HUES48 (cell line): ENCODE measurements at regions not wholly inside any gene's neighbourhood (a gene's known extent, or its start where the extent isn't known, plus 50 kb on each side); places are given as distances from the start of the nearest gene placed in this dataset.
A peak's percentile ranks its signal among the peaks of the same experiment; 100 is the strongest.

Experiments
- H3K27ac ChIP-seq: one replicate; pipeline ENCODE4 v1.7.0; 2013; ENCODE audit warnings: low read depth, low read length, inconsistent platforms
- H3K27me3 ChIP-seq: 2 replicates; pipeline ENCODE4 v1.6.1; 2013; ENCODE audit warnings: mild to moderate bottlenecking, low read length; ENCODE audit not compliant: control insufficient read depth, insufficient read depth
- H3K36me3 ChIP-seq: 2 replicates; pipeline ENCODE4 v1.6.1; 2013; ENCODE audit warnings: low read length; ENCODE audit not compliant: control insufficient read depth, insufficient read depth
- H3K4me1 ChIP-seq: 2 replicates; pipeline ENCODE4 v1.6.1; 2013; ENCODE audit warnings: mild to moderate bottlenecking, low read length; ENCODE audit not compliant: control insufficient read depth, insufficient read depth
- H3K4me3 ChIP-seq: 2 replicates; pipeline ENCODE4 v1.5.1; 2013; ENCODE audit warnings: mild to moderate bottlenecking, low read depth, low read length
- H3K9ac ChIP-seq: 2 replicates; pipeline ENCODE4 v1.6.1; 2013; ENCODE audit warnings: mild to moderate bottlenecking, low read depth, low read length, moderate library complexity
- H3K9me3 ChIP-seq: 2 replicates; pipeline ENCODE4 v1.6.1; 2013; ENCODE audit warnings: low read length; ENCODE audit not compliant: control insufficient read depth, insufficient read depth

DNA sequence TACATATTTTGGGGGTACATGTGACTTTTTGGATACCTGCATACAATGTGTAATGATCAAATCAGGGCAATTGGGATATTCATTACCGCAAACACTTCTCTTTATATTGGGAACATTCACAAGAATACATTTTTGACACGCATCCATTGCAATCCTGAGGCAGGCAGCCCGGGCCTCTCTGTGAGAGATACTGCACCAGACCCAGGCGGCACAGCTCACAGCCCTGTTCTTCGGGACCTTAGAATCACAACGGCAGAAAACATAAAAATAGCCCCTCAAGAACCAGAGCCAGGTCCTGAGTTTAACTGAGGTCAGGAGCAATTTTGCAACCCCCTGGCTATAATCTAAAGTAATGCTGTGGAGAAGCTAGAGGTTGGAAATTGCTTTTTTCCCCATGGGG lies 90.8 kb upstream of the PGBD5 start:
- Histone ChIP-seq H3K27ac (no peak overlapping the region), H3K27me3 (no peaks in the 10 kb centered on the region), H3K4me1 (peaks cover 35% of the 10 kb centered on the region), H3K9ac (no peak overlapping the region), H3K36me3 (no peaks in the 10 kb centered on the region), H3K4me3 (no peak overlapping the region), H3K9me3 (no peaks in the 10 kb centered on the region)

- Histone ChIP-seq H3K9me3 (no peaks in the 10 kb centered on the region), H3K9ac (no peak overlapping the region), H3K4me1 (peaks cover 35% of the 10 kb centered on the region), H3K36me3 (no peaks in the 10 kb centered on the region), H3K27me3 (no peaks in the 10 kb centered on the region), H3K4me3 (no peak overlapping the region), H3K27ac (peak overlapping the region; percentile 31)
These were observed 89.5 kb upstream of the PGBD5 start for GRCh38 chr1:230515451-230516145.

DNA sequence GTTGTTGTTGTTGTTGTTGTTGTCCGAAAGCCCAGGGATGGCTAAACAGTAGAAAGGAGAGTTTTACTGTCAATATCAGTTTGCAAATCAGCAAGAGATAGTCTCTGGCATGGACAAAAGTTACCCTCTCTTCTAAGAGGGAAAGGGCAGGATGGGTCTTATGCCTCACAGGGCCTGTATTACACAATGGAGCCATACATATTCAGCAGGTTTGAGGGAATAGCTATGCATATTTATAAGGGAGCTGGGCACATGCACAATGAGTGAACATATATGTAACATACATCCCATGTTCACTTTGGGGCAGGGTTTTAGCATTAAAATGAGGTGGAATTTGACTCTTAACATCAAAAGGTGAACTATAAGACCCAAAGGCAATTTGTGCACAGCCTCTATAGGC lies 84.4 kb upstream of the PGBD5 start:
- Histone ChIP-seq H3K4me1 (peaks cover 2% of the 10 kb centered on the region), H3K9me3 (no peaks in the 10 kb centered on the region), H3K27ac (no peak overlapping the region), H3K36me3 (no peaks in the 10 kb centered on the region), H3K4me3 (no peak overlapping the region), H3K27me3 (no peaks in the 10 kb centered on the region), H3K9ac (no peak overlapping the region)

DNA sequence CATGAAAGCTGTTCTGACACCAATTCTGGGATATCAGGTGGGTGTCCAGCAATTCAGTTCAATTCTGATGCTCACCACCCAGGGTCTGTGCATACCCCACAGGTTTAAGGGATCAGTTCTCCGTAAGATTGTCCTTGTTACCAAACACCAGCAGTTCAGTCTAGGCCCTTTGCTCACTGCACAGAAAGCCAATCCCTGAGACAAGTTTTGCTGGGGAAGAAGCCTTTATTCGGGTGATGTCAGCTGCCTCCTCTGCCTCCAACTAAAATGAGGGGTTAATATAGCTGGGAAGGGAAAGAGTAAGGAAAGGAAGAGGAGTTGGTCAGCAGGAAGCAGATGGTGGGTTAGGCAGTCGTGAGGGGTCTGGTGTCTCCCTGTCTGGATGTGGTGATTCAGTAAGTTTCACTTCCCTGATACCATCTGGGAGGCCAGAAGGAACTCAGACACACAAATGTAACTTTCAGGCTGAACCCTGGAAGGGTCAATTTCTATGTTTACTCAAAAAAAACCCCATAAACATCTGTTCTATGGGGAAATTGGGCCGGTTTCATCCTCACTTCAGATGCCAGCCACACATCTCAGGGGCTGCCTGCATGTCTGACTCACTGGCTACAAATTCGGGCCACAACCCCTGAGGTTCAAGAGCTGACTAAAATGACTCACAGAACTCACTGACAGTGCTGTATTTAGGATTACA lies 83.3 kb upstream of the PGBD5 start:
- Histone ChIP-seq H3K4me3 (no peak overlapping the region), H3K4me1 (no peaks in the 10 kb centered on the region), H3K27ac (no peak overlapping the region), H3K9ac (no peak overlapping the region), H3K9me3 (no peaks in the 10 kb centered on the region), H3K27me3 (no peaks in the 10 kb centered on the region), H3K36me3 (no peaks in the 10 kb centered on the region)

DNA sequence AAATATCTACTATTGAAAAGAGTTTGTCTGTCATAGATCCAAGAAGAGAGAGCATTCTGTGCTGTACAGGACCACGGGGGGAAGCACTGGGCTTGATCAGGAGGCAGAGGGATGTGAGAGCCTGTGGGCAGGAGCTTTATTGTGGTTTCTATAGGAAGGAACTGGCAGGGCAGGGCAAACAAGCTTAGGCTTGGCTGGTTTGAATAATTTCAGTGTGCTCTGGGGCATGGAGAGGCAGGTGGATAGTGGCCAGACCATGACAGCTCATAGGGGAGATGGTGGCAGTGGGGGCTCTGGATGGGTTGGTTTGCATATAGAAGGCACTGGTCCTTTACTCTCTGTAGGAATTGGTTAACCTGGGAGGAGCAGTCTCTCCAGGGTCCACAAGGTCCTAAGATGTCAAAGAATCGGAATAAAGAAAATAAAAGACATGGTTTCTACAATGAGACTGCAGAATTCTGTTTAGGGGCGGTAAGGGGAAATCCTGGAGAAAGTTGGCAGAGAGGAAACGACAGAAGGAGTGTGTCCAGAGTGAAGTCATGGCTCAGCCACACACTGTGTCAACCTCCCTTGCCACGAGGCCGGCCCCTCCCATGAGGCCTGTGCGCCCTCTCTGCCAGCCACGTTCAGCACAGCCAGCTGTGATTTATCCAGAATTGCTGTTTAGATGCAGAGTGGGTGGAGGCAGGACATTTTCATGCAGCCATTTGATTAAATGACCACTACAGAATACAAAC lies 81.7 kb upstream of the PGBD5 start:
- H3K9me3 ChIP-seq = no peaks in the 10 kb centered on the region
- H3K27me3 ChIP-seq = no peaks in the 10 kb centered on the region
- no peaks in the 10 kb centered on the region for H3K4me1 ChIP-seq
- H3K4me3 ChIP-seq = no peak overlapping the region
- no peaks in the 10 kb centered on the region for H3K36me3 ChIP-seq
- no peak overlapping the region for H3K9ac ChIP-seq
- H3K27ac ChIP-seq = no peak overlapping the region

- no peak overlapping the region for H3K9ac ChIP-seq
- no peaks in the 10 kb centered on the region for H3K9me3 ChIP-seq
- no peak overlapping the region for H3K27ac ChIP-seq
- no peaks in the 10 kb centered on the region for H3K4me1 ChIP-seq
- H3K27me3 ChIP-seq = no peaks in the 10 kb centered on the region
- no peak overlapping the region for H3K4me3 ChIP-seq
- H3K36me3 ChIP-seq = no peaks in the 10 kb centered on the region
These were observed 81.1 kb upstream of the PGBD5 start for GRCh38 chr1:230507236-230507635.

DNA sequence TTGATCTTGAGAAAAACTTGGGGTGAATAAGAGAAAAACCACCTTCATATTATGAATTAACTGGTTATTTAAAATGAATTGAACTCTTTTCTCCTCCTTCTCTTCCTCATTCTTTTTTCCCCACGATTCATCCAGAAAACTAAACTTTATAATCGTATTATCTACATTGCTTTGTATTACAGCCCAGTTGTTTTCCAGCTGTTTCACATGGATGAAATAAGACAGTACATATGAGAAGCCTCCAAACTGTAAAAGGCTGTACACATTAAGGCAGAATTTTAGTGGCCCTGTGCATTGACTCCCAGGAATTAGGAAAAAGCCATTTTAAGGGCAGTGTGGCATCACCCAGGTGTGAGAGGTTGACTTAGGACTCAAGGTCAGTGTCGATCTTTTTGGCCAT lies 80.3 kb upstream of the PGBD5 start:
- H3K27me3 ChIP-seq = no peaks in the 10 kb centered on the region
- H3K4me3 ChIP-seq = no peak overlapping the region
- no peak overlapping the region for H3K9ac ChIP-seq
- H3K9me3 ChIP-seq = no peaks in the 10 kb centered on the region
- no peaks in the 10 kb centered on the region for H3K4me1 ChIP-seq
- no peaks in the 10 kb centered on the region for H3K36me3 ChIP-seq
- no peak overlapping the region for H3K27ac ChIP-seq

DNA sequence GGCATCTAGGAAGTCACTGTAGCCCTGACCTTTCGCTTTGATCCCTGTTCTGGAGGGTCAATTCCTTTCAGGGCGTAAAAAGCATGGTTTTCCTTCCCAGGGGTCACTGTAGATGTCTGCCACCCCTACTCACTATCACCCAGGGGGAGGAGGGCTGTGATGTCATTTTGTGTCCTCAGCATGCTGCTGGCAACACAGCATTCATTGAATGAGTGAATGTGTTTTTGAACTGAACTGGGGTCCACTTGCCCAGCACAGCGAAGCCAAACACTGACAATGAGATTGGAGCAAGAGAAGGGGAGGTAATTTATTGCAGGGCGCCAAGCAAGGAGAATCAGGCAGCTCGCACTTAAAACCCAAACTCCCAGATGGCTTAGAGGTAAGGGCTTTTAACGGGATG lies 78.2 kb upstream of the PGBD5 start:
- Histone ChIP-seq H3K4me1 (no peaks in the 10 kb centered on the region), H3K4me3 (no peak overlapping the region), H3K9me3 (no peaks in the 10 kb centered on the region), H3K9ac (no peak overlapping the region), H3K27me3 (no peaks in the 10 kb centered on the region), H3K27ac (no peak overlapping the region), H3K36me3 (no peaks in the 10 kb centered on the region)

DNA sequence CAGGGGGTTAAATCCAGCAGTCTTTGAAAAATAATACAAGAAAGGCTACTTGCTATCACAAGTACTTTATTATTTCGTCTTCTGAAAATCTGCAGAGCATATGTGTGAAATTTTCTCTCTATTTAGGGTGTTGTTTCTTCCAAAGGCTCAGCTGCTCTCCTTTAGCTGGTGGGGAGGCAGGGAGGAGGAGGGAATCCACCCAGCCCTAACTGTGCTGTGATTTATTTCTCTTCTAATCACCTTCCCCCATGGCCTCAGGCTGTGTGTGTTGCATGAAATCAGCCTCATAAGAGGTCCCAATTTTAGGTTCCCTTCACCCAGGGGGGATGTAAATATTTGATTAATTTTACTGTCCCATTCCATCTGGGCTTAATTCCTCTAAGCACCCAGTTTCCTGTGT lies 77.6 kb upstream of the PGBD5 start:
- Histone ChIP-seq H3K36me3 (no peaks in the 10 kb centered on the region), H3K4me1 (no peaks in the 10 kb centered on the region), H3K27ac (no peak overlapping the region), H3K9ac (no peak overlapping the region), H3K27me3 (no peaks in the 10 kb centered on the region), H3K9me3 (no peaks in the 10 kb centered on the region), H3K4me3 (no peak overlapping the region)

GRCh38 chr1:230502996-230503395 lies 76.9 kb upstream of the PGBD5 start:
- Histone ChIP-seq H3K9ac (no peak overlapping the region), H3K4me1 (no peaks in the 10 kb centered on the region), H3K36me3 (no peaks in the 10 kb centered on the region), H3K27ac (no peak overlapping the region), H3K27me3 (no peaks in the 10 kb centered on the region), H3K9me3 (no peaks in the 10 kb centered on the region), H3K4me3 (no peak overlapping the region)

- Histone ChIP-seq H3K36me3 (no peaks in the 10 kb centered on the region), H3K27ac (no peak overlapping the region), H3K9me3 (no peaks in the 10 kb centered on the region), H3K9ac (no peak overlapping the region), H3K4me3 (no peak overlapping the region), H3K4me1 (no peaks in the 10 kb centered on the region), H3K27me3 (no peaks in the 10 kb centered on the region)
These were observed 76.2 kb upstream of the PGBD5 start for GRCh38 chr1:230502306-230502705.
